ENCODE measurements at regions not wholly inside any gene's neighbourhood (a gene's known extent, or its start where the extent isn't known, plus 50 kb on each side); places are given as distances from the start of the nearest gene placed in this dataset.
"Not testable (repeated sequence)": the region's sequence is repeated elsewhere in the genome, so short reads cannot be mapped to it uniquely, and the experiment has no call there.

DNA sequence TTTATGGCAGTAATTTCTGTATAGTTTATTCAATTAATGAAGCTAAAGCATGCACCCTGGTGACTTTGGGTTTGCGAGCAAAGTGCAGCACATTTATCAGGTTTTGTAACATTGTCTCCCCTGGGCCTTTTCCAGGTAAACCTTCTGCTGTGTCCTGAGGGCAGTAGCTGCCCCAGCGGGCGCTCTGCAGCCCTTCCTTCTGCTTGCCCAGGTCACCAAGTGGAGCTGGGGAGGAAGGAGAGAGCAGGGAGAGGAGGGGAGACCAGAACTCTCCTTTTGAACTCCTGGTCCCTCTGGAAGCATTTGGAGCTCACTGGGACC lies 145.6 kb downstream of the DLL1 start:
- no peak for DNase-seq (ENCODE audit: low spot score, unreplicated experiment)
- no peak overlapping the region for H3K4me3 Mint-ChIP-seq (ENCODE audit: low read depth)
- H3K27me3 Mint-ChIP-seq = peaks cover 21% of the 10 kb centered on the region
- peaks cover 1% of the 10 kb centered on the region for H3K36me3 Mint-ChIP-seq (ENCODE audit: insufficient read depth)
- no peak for TF ChIP-seq CTCF (IDR thresholded peaks at IDR 0.05; ENCODE audit: unreplicated experiment)
- H3K4me1 Mint-ChIP-seq (ENCODE audit: low read depth) = peaks cover 14% of the 10 kb centered on the region
- H3K27ac Mint-ChIP-seq = no peak overlapping the region
- peaks cover 10% of the 10 kb centered on the region for H3K9me3 Mint-ChIP-seq (ENCODE audit: low read depth)

DNA sequence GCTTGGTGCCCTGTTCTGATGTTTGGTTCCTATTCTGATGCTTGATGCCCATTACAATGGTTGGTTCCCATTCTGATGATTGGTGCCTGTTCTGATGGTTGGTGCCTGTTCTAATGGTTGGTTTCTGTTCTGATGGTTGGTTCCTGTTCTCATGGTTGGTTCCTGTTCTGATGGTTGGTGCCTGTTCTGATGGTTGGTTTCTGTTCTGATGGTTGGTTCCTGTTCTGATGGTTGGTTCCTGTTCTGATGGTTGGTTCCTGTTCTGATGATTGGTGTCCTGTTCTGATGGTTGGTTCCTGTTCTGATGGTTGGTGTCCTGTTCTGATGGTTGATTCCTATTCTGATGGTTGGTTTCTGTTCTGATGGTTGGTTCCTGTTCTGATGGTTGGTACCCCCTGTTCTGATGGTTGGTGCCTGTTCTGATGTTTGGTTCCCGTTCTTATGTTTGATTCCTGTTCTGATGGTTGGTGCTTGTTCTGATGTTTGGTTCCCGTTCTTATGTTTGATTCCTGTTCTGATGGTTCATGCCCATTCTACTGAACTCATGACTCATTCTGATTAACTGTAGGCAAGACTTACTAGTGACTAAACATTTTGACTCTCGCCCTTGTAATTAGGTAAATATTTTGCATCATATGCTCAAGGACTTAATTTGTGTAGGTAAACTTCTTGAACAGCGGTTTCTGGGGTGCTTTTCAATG lies 146.2 kb downstream of the DLL1 start:
- TF ChIP-seq CTCF (IDR thresholded peaks at IDR 0.05; ENCODE audit: unreplicated experiment) = no peak
- Mint-ChIP-seq H3K27ac (no peak overlapping the region), H3K4me3 (ENCODE audit: low read depth) (no peak overlapping the region), H3K4me1 (ENCODE audit: low read depth) (peaks cover 14% of the 10 kb centered on the region), H3K36me3 (ENCODE audit: insufficient read depth) (peaks cover 1% of the 10 kb centered on the region), H3K9me3 (ENCODE audit: low read depth) (peaks cover 10% of the 10 kb centered on the region), H3K27me3 (peaks cover 21% of the 10 kb centered on the region)
- DNase-seq (ENCODE audit: low spot score, unreplicated experiment) = no peak

- Mint-ChIP-seq H3K27ac (no peak overlapping the region), H3K4me1 (ENCODE audit: low read depth) (peaks cover 10% of the 10 kb centered on the region), H3K4me3 (ENCODE audit: low read depth) (no peak overlapping the region), H3K9me3 (ENCODE audit: low read depth) (peaks cover 14% of the 10 kb centered on the region), H3K36me3 (ENCODE audit: insufficient read depth) (peaks cover 1% of the 10 kb centered on the region), H3K27me3 (peaks cover 17% of the 10 kb centered on the region)
- DNase-seq (ENCODE audit: low spot score, unreplicated experiment) = no peak
- no peak for TF ChIP-seq CTCF (IDR thresholded peaks at IDR 0.05; ENCODE audit: unreplicated experiment)
These were observed 147.3 kb downstream of the DLL1 start for GRCh38 chr6:170143401-170144150.

- peaks cover 8% of the 10 kb centered on the region for H3K27me3 Mint-ChIP-seq
- no peak for TF ChIP-seq CTCF (IDR thresholded peaks at IDR 0.05; ENCODE audit: unreplicated experiment)
- no peak overlapping the region for H3K27ac Mint-ChIP-seq
- no peak for DNase-seq (ENCODE audit: low spot score, unreplicated experiment)
- H3K4me1 Mint-ChIP-seq (ENCODE audit: low read depth) = peaks cover 5% of the 10 kb centered on the region
- peaks cover 17% of the 10 kb centered on the region for H3K9me3 Mint-ChIP-seq (ENCODE audit: low read depth)
- H3K4me3 Mint-ChIP-seq (ENCODE audit: low read depth) = no peak overlapping the region
- peaks cover 1% of the 10 kb centered on the region for H3K36me3 Mint-ChIP-seq (ENCODE audit: insufficient read depth)
These were observed 148.3 kb downstream of the DLL1 start for GRCh38 chr6:170142559-170142958.

DNA sequence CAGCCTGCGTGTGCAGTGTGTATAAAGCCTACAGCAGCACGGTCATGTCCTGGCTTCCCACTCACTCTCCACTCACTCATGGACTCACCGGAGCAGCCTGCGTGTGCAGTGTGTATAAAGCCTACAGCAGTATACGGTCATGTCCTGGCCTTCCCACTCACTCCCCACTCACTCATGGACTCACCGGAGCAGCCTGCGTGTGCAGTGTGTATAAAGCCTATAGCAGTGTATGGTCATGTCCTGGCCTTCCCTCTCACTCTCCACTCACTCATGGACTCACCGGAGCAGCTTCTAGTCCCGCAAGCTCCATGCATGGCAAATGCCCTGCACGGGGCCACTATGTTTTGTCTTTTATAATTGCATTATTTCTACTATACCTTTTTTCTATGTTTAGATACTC lies 149.8 kb downstream of the DLL1 start:
- DNase-seq (ENCODE audit: low spot score, unreplicated experiment); H3K27ac Mint-ChIP-seq; H3K27me3 Mint-ChIP-seq: not testable (repeated sequence)

GRCh38 chr6:170140129-170140528 lies 150.7 kb downstream of the DLL1 start:
- TF ChIP-seq CTCF (IDR thresholded peaks at IDR 0.05; ENCODE audit: unreplicated experiment) = no peak
- Mint-ChIP-seq H3K27me3 (no peaks in the 10 kb centered on the region), H3K27ac (no peak overlapping the region), H3K9me3 (ENCODE audit: low read depth) (peaks cover 17% of the 10 kb centered on the region), H3K36me3 (ENCODE audit: insufficient read depth) (peaks cover 1% of the 10 kb centered on the region), H3K4me3 (ENCODE audit: low read depth) (no peak overlapping the region), H3K4me1 (ENCODE audit: low read depth) (peaks cover 2% of the 10 kb centered on the region)
- DNase-seq (ENCODE audit: low spot score, unreplicated experiment) = no peak

More for the DNA sequence above, 149.8 kb downstream of the DLL1 start:
- not testable (repeated sequence) for H3K4me1 Mint-ChIP-seq (ENCODE audit: low read depth); H3K4me3 Mint-ChIP-seq (ENCODE audit: low read depth); H3K36me3 Mint-ChIP-seq (ENCODE audit: insufficient read depth)
- H3K9me3 Mint-ChIP-seq (ENCODE audit: low read depth) = peaks cover 17% of the 10 kb centered on the region
